ENCODE measurements at regions not wholly inside any gene's neighbourhood (a gene's known extent, or its start where the extent isn't known, plus 50 kb on each side); places are given as distances from the start of the nearest gene placed in this dataset.
A peak's percentile ranks its signal among the peaks of the same experiment; 100 is the strongest.

DNA sequence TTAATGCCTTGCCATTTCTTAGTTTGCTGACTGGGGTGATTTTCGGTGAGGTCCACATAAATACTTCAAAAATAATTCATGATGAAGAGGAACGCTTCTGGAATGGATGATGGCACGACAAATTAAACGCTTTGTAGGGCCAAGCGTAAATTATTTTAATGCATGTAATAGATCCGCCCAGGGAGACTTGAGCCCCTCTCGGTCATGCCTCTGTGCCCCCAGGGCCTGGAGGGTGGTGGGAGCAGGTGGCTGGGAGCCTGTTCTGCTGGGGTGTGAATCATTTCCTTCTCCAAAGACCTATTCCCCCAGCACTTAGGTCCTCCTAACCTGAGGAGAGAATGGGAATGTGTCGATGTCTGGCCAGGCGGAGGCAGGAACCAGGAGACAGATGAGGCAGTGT is 350.6 kb downstream of the ZNF536 start:
- no peak for DNase-seq

DNA sequence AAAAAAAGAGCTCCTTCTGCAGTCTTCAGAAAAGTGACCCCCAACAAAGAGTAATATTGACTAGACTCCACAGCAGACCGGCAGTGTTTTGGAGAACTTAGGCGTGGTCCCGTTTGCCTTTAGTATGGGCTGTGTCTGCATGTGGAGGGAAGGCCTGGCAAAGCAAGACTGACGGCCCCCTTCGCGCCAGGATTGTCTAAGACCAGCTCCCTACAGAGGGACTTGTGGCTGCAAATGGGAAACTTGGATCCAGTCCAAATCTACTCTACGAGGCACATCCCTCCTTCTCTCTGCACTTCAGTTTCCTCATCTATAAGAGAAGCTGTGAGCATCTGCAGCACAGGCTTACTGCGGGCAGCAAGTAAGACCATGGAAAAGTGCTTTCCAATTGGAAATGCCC is 350.0 kb downstream of the ZNF536 start:
- no peak for DNase-seq

DNA sequence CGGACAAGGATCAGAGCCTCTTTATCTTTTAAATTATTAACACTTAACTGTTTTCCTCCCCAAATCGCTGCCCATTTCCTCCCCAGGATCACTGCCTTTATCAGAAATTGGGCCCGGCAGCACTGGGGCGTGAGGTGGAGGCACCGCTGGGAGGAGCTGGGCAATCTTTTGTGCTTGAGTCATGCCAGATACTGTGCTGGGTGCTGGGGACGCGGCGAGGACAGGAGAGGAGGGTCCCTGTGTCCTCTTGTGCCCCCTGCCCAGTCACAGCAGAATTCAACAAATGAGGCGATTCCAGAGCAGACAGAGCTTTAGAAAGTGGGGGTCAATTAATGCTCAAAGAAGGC is 347.8 kb downstream of the ZNF536 start:
- no peak for DNase-seq

DNA sequence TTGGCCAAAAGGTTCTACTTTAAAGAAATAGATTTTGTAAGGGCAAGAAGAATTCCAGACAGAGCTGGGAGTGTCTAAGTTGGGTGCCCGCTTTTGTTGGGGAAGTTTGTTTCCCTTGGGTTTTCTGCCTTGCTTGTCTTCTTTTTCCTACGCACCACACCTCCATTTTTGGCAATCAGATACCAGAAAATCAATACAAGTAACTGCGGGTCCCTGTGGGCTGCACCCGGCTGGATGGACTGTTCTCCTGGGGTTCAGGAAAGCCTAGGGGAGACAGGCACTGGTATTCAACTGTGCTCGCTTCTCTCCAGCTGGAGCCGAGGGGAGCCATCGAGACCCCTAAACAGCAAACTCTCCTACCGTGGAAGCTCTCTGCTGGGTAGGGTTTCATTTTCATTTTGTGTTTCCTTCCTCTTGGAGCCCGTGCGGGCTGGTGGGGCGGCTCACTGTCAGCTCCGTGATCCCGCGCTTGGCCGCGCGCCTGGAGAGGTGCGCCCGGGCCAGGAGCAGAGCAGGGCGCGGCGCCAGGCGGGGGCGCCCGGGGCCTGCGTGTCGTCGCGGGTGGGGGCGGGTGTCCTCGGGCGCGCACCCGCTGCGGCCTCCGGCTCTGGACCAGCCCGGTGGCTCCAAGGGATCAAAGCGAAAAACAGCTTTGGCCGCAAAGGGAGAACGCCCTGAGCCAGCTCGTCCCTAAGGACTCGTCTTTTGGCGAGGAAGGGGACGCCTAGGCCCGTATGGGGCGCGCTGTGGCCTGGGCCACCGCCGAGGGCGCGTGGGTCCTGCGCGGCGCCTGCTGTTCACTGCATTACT is 347.2 kb downstream of the ZNF536 start:
- peak; percentile 4 for DNase-seq

DNA sequence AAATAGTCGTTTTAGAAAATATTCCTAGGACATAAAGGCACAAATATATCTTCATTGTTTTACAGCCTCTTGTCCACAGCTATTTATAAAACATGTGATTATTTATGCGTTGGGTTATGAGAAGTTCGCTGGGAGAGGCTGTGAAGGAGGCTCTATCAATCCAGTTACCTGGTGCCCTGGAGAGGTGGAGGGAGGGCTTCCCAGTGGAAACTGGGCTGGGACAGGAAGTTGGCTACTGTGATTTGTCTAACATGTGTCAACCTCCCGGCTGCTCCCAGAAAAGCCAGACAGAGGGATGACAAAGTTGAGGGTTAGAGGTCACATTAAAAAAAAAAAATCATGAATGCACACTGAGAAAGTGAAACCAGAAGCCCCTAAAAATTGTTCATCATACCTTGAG is 346.5 kb downstream of the ZNF536 start:
- DNase-seq: no peak

DNA sequence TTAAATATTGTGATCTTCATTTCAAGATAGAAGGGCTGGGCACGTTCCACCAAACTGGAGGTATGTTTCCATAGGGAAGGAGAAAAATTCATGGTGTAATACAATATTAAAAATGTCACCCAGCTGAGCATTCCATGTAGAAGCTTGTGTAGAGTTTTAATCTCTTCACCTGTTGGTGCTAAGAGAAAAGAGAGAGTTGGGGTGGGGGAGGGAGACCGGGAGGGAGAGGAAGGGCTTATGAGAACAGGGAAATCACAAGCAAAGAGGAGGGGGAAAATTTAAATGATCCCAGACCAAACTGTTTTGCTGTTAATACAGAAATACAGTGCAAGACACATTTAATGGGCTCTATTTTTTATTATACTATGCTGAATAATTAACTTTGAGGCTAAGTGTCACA is 345.8 kb downstream of the ZNF536 start:
- no peak for DNase-seq

DNA sequence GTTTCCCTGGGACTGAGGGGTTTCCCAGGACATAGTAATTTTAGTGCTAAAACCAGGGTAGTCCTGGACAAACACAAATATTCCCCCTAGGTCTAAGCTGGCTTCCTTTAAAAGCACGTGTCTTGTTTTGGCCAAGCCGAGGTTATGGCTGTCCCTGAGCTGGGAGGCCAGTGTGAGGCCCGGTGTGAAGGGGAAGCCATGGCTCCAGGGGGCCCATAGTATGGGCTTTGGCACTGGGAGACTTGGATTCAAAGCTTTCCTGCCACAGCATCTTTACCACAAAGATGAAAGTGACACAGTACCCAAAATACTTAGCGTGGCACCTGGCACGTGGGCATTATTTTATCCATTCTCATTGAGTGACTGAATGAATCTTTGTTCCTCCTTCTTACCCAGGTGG is 345.2 kb downstream of the ZNF536 start:
- no peak for DNase-seq

DNA sequence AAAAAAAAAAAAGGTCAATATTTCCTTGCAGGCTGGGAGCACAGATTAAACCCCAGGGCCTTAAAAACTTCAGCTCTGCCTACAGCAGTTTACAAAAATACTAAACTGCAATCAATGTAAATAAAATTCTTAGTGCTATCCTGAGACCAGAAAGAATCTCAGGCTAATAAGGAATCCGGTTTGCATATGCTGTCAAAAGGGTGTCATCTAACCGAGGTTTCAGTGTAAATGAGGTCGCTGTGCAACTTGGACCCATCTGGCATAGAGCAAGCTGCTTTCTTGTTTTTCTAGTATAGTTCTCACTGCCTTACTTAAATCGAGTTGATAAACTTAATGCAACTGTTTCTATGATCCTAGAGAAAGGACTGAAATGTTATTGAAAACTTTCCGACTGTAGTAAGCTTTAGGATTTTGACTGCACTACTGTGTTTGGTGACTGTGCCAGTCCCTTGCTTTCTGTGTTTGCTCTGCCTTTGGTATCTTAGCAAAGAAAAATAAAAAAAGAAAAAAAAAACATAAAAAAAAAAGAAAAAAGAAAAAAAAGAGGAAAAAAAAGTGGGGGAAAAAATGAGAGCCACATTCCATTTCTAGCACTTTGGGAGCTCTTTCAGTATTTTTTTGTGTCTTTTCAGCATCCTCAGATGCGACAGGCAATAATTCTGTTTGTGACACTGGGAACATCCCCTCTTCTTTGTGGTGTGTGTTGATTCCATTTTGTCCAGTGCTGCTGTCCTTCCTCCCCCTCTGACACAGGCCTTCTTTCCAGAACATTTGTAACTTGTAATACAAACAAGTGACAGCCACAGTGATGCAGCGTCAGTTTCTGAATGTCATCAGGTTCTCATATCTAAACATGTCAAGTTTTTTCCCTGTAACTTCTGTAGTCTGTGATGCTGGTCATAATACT is 340.5 kb downstream of the ZNF536 start:
- DNase-seq: no peak

DNA sequence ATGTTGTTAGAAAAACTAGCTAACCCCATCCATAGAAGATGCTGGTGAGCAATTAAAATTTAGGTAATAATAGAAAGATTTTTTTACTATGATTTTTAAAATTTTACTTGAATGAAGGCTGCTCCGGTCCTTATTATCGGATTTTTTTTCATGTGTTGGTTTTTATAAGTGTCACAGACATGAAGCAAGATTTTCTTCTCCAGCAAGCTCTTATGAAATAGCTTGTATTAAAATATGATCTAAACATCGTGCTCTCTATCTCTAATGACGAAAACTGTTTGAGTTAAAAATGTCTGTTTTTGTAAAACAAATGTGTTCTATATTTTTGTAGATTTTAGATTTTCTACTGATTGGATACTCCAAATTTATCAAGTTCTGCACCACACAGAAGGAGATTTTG is 339.6 kb downstream of the ZNF536 start:
- no peak for DNase-seq

DNA sequence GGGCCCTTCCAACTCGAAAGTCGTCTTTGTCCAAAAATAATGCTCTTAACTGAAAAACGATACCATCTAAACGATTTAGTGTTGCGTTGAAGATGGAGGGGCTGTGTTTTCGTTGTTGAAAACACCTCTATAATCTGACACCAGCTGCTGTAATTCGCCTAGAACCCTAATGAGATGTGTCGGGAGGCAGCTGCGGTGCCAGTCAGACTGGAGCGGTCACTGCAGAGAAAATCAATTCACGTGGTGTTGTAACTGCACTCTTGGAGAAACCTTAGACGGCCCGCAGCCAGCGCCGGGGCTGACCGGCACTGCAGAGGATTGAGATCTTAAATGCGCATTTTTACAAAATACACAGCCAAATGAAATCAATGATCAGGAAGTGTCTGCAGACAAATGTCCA is 339.1 kb downstream of the ZNF536 start:
- no peak for DNase-seq

DNA sequence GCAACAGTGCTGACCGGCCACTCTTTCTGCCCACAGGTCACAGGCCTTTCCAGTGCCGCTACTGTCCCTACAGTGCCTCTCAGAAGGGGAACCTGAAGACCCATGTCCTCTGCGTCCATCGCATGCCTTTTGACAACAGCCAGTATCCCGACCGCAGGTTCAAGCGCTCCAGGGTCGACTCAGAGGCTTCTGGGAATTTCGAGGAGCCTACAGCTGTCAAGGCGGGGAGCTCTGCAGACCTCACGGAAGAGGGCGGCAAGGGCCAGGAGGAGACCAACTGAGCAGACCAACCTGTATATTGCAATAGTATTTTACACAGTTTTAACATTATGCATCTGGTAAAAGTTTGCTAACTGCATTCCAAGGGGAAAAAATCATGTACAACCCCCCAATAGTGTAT is 338.5 kb downstream of the ZNF536 start:
- DNase-seq: no peak

DNA sequence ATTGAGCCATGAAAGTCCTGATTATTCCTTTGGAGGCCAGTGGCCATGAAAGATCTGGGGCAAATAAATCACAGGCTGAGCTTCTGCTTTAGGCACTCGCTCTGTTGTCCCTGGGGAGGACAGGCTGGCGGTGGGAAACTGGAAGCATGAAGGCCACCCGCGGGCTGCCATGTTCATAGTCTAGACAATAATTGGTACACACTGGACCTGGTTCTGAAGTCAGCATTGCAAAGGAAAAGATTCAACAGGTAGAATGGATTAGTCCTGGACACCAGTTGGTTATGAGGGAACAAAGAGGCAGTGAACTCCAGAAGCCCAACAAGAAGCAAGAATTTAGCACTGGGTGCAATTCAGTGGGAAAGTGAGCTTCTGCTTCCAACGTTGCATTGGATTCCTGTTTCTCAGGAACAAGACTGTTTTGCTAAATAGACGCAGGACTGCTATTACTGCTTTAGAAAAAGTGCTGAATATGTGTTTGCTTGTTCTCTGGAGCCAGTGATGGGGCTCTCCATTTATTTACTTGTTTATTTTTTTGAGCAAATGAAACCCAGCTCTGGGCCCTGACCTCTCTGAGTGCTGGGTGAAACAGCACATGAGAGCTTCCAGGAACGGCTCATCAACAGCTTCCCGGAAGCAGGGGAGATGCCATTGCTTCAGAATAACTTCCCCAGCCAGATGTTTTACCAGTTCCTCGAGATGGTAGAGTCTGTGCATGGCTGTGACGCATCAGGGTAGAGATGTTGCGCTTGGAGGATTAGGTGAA is 336.4 kb downstream of the ZNF536 start:
- no peak for DNase-seq

DNA sequence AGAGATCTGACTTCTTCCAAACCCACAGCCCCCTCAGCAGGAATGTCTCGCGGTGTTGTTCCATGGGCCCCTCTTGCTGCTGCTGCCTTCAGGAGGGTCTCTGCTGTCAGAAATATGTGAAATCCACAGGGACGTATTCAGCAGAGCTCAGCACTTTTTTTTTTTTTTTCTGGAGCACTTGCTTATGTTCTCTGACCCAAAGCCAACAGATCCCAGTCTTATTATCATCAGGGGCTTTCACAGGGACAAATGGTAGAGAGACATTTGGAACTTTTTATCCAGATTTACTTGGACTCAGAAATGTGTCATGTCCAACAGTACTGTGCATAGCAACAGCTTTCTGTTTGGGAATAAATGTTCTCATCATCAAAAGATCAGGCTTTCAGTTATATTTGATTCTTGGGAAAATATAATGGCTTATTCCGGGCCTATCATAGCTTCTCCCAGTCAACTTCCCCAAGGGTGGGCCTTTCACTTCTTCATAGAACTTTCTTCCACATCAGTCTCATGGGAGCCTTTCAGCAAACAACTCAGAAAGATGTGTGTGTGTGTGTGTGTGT is 332.7 kb downstream of the ZNF536 start:
- DNase-seq: no peak

DNA sequence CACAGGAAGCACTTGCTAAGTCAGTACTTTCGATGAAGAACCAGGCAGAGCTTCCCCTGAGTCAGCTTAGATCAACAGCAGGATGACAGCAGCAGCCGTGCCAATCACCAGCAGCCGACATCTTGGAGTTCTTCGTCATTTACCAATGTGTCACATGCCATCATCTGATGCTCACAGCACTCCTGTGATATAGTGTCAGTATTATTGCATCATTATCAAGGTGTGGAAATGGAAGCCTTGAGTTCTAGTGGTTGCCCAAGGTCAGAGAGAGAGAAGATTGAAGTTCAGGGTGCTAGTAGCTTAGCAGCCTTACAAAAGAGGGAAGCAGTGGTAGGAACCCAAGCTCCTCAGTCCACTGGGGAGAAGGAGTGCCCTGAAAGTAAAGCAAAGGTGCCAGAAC is 331.5 kb downstream of the ZNF536 start:
- DNase-seq: no peak

DNA sequence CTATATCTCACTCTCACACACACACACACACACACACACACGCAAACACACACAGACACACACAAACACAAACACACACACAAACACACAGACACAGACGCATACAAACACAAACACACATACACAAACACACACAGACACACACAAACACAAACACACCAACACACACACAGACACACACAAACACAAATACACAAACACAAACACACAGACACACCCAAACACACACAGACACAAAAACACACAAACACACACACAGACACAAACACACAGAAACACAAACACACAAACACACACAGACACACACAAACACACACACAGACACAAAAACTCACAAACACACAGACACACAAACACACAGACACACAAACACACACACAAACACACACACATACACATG is 329.0 kb downstream of the ZNF536 start:
- DNase-seq: no peak

DNA sequence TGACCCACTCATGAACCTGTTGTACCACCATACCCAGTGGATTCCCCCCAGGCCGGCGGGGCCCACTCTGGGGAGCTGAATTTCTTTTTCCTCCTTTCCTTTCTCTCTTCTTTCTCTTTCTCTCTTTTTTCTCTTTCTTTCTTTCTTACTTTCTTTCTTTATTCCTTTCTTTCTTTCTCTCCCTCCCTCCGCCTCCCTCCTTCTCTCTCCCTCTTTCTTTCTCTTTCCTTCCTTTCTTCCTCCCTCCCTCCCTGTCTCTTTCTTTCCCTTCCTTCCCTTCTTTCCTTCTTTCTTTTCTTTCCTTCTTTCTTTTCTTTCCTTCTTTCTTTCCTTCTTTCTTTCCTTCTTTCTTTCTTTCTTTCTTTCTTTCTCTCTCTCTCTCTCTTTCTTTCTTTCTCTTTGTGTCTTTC is 327.7 kb downstream of the ZNF536 start:
- no peak for DNase-seq

DNA sequence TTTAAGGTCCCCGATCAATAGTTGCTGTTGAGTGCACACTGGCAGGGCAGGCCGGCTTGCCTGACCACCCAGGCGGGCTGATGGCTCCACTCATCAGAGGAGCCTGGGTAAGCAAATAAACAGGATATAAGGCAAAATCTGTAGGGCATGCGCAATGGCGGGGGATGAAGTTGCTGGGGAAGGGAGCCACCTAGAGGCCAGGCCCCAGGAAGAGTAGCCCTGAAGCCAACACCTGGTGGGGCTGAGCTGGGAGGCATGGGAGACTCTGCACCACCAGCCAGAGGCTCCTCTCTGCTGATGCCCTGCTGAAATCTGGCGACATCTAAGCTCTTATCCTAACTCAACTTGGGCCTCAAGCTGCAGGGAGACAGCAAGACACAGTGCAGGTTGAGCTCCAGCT is 324.3 kb downstream of the ZNF536 start:
- no peak for DNase-seq

DNA sequence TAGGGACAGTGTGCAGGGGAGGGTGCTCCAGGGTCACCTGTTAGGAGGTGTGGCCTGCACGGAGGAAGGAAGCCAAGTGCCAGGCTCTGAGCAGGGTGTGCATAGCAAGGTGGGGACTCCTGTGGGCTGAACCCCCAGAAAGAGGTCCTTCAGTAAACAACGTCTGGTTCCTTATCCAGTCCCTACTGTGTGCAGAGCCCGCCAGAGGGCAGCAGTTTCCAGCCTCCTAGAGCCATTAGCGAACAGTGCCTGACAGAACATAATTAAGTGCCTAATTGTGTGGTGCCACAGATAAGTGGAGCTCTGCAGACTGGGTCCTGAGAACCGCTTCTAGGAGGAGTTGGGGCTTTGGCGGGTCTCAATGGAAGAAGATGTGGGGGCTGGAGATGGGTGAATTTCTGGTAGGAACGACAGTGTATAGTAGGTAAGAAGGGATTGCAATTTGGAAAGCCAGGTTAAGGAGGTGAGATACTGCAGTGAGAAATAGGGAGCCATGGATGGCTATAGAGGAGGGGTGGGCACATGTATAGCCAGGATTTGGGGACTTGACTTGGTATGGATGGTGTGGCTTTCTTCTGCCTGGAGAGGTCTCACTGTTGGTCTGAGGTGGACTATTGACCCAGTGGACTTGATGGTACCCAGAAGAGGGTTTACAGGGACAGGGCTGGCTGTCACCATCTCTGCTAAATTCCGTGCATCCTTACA is 323.1 kb downstream of the ZNF536 start:
- DNase-seq: no peak

DNA sequence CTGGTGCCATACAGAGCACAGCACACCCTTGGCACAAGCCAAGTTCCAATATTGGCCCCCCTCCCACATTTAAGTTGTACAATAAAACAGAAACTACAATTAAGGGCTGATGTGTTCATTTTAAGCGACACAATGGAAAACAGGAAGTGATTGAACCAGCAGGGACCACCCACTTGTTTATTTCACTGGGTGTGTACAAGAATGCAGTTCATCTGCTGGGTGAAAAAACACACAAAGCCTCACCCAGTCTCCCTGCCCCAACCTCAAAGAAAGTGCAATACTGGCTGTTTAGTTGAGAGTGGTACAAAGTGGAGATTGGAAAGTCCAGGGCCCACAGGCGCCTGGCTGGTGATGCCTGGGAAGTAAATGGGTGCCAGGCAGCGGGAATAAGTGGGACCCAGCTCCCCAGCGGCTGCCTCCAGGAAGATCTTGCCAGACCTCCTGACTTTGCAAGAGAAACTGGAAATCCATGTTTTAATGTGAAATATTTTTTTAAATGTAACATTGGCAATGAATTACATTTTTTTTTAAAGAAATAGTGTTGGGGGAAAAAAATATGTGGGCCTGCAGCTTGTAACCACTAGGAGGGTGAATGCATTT is 322.1 kb downstream of the ZNF536 start:
- no peak for DNase-seq

DNA sequence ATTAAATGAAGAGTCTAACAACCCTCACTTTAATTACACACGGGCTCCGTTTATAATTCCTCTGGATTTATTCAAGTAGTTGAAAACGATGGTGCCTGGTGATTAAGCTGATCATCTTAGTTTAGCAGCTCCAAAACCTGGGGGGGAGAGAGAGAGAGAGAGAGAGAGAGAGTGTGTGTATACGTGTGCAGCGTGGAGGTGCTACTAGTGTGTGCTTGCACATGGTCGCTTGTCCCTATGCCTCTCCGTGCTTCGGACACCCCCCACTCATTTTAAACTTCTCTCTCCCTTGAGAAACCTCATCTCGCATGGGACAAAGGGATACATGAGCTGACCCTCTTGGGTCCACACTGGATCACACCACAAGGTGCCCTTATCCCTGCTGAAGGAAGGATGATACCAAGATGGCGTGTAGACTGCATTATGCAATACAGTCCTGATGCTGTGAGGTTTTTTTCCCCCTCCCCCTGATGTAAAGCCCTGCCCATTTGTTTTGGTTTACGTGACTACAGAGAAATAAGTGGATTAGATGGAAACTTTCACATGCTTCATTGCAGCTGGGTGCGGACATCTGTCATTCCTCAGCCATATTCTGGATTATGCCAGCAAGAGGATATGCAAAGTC is 320.8 kb downstream of the ZNF536 start:
- DNase-seq: no peak

DNA sequence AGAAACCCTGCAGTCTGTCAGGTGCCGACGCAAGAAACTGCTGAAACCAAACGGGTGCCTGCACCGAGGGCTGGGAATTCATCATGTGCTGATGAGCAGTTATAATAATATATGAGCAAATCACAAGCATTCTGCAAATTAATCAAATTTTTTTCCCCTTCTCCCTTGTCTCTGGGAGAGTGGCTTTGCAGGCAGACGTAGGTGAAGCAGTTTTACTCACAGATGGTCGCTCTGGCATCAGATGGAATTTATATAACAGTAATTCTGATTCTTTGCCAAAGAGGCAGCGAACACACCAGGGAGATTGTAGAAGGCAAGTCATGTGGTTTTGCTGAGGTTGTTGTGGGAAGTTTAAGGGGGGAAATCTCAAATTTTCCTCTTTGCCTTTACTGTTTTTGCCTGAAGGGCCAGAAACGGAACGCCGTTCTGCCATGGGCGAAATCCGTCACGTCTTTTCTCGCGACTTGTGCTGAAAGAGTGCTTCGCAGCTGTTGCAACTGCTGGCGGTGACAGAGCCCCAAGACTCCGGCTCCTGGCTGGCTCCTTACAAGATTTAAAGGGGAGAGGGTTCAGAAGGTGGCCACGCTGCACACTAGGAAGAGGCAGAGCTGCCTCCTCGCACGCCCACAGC is 320.1 kb downstream of the ZNF536 start:
- no peak for DNase-seq
